ENCODE measurements at regions not wholly inside any gene's neighbourhood (a gene's known extent, or its start where the extent isn't known, plus 50 kb on each side); places are given as distances from the start of the nearest gene placed in this dataset.
"Not testable (repeated sequence)": the region's sequence is repeated elsewhere in the genome, so short reads cannot be mapped to it uniquely, and the experiment has no call there.

DNA sequence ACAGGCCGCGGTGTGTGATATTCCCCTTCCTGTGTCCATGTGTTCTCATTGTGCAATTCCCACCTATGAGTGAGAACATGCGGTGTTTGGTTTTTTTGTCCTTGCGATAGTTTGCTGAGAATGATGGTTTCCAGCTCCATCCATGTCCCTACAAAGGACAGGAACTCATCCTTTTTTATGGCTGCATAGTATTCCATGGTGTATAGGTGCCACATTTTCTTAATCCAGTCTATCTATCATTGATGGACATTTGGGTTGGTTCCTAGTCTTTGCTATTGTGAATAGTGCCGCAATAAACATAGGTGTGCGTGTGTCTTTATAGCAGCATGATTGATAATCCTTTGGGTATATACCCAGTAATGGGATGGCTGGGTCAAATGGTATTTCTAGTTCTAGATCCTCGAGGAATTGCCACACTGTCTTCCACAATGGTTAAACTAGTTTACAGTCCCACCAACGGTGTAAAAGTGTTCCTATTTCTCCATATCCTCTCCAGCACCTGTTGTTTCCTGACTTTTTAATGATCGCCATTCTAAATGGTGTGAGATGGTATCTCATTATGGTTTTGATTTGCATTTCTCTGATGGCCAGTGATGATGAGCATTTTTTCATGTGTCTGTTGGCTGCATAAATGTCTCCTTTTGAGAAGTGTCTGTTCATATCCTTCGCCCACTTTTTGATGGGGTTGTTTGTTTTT is 125.1 kb downstream of the USP22 start:
- DNase-seq, result not testable (repeated sequence)

DNA sequence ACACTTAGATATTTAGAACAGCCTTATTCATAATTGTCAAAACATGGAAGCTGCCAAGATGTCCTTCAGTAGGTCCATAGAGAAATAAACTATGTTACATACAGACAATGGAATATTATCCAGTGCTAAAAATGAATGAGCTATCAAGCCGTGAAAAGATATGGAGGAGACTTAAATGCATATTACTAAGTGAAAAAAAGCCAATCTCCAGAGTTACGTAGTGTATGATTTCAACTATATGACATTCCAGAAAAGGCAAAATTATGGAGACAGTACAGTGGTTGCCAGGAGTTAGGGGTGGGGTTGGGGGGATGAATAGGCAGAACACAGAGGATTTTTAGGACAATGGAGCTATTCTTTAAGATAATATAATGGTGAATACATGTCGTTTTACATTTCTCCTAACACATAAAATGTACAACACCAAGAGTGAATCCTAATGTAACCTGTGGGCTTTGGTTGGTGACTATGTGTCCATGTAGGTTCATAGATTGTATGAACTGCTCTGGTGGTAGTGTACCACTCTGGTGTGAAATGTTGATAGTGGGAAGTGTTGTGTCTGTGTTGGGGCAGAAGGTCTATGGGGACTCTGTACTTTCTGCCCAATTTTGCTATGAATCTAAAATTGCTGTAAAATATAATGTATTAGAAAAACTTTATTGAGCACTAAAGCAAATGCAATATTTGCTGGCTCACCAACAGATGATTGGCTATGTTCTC is 122.6 kb downstream of the USP22 start:
- no peak for DNase-seq

DNA sequence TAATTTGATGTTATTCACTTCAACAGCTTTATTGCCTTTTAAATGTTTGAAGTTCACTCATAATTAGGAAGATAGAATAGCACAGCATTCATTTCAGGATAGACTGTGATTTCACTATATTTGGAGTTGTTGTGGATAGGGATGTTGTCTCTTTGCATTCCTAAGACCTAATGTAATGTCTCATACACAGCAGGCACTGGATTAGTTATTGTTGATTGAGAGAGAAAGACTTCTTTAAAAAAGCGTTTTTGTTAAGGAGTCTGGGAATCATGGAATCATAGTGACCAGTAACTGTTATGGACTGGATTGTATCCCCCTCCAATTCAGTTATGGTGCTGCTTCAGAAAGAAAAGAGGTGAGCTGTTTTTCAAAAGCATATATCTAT is 122.0 kb downstream of the USP22 start:
- no peak for DNase-seq

DNA sequence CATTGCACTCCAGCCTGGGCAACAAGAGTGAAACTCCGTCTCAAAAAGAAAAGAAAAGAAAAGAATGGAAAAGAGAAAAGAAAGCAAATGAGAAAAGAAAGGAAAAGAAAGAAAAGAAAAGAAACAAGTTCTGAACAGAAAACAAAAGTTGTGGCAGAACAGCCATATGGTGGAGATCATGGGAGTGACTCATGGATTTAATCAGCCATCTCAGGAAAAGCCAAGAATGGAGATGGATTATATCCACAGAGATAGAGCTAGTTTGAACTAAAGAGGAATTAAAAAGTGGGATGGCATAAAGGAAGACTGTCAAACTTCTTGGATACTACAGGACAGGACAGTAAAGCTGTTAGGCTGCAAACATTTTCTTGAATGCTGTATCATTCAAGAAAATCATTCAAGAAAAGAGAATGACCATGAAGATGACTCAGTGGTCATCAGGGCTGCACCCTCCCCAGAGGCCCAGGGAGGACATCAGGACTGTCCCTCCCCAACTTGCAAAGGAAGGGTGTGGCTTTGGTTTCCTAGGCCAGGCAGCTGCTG is 120.6 kb downstream of the USP22 start:
- no peak for DNase-seq

DNA sequence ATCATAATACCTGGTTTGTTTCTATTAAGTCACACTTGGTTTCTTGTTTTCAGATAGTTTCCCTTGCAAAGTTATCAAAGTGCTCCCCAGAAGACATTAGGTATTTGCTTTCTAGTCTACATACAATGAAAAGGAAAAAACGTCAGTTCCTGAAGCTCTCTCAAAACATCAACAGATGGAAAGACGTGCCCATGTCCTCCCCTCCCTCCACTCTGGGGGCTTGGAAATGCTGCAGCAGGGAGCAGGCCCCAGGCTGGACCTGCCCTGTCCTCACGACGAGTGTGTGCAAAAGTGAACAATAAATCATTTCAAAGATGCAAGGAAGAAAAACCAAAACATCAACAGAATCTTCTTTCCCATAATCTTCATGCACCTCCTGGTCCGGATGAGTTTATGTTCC is 118.5 kb downstream of the USP22 start:
- no peak for DNase-seq

DNA sequence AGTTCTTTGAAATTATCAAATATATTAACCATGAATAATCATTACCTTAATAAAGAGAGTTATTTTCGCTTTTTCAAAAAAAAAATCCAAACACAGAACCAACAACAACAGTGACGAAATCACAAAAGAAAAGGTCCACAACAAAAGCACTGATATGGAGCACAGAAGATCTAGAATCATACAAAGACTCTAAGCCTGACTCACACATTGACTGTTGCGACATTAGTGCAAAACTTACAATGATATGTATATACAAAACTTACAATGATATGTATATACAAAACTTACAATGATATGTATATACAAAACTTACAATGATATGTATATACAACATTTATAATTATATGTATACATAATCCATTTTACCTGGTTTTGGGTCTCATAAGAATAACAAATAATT is 117.7 kb downstream of the USP22 start:
- DNase-seq, result no peak

DNA sequence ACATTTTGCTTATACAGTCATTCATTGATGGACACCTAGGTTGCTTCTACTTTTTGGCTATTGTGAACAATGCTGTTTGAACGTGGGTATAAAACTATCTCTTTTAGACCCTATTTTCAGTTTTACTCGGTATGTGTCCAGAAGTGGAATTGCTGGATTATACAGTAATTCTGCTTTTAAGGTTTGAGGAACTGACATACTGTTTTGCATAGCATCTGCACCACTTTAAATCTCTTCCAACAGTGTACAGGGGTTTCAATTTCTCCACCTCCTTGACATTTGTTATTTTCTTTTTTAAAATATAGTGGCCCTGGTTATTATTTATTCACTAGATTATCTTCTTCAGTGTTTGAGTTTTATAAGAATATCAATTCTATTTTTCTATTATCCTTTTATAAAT is 116.9 kb downstream of the USP22 start:
- DNase-seq, result no peak

DNA sequence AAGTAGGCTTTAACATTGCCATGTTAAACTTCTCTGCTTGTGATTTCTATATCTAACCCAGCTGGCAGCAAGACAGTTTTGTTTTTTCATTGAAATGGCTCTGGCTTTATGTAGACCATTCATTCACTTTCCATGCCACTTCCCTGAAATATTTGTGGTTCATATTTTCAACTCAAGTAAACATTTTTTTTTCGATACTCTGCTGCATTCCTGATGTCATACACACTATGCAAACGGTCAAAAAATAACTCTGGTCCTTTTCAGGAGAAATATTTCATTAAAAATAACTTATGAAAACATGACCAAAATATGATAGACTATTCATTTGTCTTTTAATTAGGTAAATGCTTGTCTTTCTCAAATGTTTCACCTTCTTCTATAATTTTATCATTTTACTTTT is 116.3 kb downstream of the USP22 start:
- DNase-seq, result no peak

DNA sequence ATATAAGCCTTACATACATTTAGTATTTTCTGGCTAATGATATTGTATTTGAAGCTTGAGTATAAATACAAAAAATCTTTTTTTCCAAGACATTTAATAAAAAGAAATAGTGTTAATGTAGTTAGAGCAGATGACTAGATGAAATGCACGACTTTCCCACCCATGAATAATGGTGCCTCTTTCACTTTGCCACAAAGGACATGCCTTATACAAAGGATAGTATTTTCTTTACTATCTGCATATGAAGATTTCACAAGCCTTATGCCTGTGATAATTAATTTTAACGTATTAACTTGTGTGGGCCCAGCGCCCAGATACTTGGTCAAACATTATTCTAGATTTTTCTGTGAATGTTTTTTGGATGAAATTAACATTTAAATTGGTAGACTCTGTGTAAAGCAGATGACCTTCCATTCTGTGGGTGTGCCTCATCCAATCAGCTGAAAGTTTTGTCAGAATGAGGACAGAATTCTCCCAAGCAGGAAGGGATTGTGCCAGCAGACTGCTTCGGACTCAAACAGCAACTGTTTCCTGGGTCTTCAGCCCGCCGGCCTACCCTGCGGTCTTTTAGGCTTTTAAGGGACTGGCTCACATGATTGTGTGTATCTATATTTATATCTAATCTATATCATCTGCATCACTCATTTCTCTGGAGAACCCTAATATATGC is 115.4 kb downstream of the USP22 start:
- no peak for DNase-seq

DNA sequence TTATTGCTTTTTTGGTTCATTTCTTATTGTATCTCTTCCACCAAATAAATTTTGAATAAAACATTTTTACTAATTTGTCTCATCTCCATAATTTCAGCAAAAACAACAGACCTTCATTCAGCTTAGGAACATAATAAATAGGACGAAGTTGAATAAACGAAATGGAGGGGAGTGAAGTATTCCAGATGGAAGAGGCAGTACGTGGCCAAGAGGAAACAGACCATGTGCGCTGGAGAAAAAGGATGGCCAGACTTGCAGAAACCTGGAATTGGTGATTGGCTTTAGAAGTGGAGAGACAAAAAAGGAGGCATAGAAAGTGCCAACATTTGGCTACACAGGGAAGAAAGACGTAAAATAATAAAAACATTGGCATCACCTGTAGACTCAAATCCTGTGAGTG is 113.5 kb downstream of the USP22 start:
- DNase-seq, result no peak

DNA sequence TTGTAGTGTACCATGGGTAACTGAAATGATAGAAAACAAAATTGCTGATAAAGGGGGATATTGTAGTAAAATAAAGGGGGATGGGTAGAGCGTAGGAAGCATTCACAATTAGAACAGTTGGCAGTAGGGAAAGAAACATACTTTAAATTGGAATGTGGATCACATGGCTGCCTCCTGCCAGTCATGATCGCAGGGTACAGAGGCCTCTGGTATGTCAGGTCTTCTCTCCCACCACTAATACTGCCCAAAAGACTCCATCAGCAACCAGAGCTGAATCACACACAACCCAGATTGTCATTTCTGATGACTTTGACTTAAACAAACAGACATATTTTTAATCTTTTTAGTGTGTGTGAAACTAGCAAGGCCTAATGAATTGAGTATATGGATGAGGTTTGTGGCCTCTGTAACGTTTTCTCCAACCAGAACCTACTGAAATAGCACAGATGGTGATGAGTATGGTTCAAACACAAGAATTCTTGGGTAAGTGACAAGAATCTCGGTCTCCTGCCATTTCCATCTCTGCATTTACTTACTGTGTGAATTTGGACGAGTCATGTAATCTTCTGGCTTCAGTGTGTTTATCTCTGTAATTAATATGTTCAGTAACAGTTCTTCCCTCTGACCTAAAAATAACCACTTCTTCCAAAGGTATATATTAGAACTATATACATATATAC is 112.6 kb downstream of the USP22 start:
- no peak for DNase-seq

DNA sequence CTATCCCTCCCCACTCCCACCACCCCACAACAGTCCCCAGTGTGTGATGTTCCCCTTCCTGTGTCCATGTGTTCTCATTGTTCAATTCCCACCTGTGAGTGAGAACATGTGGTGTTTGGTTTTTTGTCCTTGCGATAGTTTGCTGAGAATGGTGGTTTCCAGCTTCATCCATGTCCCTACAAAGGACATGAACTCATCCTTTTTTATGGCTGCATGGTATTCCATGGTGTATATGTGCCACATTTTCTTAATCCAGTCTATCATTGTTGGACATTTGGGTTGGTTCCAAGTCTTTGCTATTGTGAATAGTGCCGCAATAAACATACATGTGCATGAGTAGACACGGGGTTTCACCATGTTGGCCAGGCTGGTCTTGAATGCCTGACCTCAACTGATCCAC is 109.8 kb downstream of the USP22 start:
- not testable (repeated sequence) for DNase-seq

DNA sequence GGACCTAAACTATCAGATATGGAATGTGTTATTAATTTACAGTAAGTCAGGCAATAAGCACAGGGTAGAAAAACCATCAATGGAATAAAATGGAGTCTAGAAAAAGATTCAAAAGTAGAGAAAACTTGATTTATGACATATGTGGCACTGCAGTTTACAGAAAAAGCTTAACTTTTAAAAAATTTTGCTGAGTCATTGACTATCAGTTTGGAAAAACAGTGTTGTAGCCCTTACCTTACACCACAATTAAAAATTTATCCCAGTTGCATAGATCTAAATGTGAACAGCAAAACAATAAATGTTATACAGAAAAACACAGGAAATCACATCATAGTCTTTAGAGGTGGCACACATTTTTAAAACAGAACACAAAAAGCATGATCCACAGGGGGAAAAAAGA is 108.5 kb downstream of the USP22 start:
- no peak for DNase-seq

DNA sequence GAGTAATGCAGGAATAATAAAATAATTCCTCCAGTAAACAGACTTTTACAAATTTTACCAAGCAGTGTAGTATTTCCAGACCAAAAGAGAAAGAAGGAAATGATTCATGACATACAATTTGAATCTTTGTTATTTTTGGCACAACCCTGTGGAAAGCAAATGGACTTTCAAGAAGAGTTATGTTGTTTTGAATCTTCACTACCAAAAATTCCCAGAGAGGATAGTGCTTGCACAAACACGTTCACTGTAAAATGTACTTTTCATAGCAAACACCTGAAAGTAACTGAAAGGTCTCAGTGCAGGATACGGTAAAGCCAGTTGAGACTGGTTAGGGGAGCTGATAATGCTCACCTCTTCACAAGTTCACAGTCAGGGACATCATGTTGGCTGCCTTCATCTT is 107.1 kb downstream of the USP22 start:
- no peak for DNase-seq

DNA sequence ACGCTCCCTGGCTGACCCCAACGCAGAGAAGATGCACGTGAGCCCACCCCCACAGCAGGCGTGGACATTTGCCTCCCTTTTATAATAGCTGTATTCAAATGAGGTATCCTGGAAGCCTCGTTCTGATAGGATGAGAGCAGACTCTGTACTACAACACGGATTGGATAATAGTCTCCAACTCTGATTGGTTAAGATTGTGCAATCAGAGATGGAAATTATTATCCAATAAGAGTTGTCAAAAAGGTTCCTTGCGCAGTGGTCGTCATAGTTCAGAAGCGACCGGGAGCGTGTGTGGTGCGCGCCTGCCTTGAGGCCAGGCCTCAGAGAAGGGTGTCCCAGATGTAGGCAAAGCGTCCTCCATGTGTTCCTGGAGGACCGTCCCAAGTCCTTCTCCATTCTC is 104.6 kb downstream of the USP22 start:
- DNase-seq, result no peak

DNA sequence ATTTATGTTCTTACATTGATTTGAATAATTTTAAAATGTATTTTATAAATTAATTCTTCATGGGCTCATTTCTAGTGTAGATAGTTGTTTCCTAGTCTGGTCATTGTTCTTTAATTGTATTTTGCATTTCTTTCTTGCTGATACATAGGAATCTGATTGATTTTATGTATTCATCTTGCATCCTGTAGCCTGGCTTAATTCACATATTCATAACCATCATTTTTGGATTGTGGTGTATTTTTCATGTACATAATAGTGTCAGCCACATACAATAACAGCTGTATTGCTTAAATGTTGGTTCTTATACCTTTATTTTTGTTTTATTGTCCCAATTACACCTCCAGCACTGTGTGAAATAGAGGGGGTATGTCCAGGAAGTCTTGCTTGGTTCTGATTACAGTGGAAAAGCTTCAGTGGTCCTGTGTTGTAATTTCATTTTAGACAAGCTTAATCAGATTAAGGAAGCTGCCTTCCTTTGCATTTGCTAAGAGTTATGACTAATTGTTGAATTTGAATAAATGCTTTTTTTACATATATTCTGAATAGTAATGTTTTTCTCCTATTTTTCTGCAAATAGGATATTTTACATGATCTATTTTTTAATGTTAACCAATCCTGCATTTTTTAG is 103.7 kb downstream of the USP22 start:
- no peak for DNase-seq

DNA sequence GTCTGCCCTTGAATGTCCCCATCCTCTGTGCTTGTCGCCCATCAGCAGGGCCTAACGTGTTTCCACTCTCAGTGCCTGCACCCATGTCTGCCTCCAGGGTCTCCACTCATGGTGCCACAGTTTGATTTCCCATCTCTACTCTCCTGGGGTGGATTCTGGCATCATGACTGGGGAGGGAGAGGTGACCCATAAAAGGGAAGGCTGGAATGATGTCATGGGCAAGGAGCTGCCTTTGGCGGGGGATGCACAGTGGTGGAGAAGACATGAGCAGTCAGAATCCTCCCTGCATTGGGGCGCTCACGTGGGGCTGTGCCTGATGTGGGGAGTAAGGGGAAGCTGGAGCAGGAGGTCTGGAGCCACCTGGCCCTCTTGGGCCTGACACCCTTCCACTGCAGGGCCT is 100.9 kb downstream of the USP22 start:
- DNase-seq, result no peak

DNA sequence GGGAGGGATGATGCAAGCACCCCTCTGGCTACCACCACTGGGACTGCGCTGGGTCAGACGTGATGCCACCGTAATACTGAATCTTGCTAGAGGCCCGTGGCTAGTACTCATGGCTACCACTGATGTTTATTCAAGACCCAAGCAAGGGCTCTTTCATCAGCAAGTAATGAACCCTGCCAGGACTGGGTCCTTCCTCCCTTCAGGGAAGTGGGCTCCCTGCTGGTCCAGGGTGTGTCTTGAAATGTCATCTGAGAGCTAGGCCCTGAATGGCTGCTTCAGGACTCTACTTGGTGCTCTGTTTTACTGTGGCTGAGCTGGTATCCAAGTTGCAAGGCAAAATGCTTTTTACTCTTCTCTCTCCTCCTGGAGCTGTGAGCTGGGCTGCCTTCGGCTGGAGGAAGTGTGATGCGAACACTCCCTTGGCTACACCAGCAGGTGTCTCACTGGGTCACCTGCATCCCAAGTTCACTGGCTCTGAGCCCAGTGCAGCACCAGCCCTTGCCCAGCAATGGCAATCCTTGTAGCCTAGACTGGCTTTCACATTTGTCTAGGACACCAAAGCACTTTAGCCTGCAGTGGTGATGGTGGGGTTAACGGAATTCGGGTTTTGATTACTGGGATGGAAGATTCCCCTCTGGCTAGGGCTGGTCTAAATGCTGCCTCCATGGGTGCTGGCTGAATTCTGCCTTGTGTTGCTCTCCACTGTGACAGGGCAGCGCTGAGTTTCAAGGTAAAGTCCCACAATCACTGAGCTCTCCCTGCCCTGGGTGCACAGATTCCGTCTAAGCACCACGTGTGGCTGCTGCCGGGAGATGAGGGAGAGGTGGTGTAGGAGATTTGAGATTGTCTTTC is 98.6 kb downstream of the USP22 start:
- DNase-seq, result peak; percentile 30

DNA sequence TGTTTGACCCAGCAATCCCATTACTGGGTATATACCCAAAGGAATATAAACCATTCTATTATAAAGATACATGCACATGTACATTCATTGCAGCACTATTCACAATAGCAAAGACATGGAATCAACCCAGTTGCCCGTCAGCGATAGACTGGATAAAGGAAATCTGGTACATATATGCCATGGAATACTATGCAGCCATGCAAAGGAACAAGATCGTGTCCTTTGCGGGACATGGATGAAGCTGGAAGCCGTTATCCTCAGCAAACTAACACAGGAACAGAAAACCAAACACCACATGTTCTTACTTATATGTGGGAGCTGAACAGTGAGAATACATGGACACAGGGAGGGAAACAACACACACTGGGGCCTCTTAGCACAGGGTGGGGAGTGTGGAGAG is 95.1 kb downstream of the USP22 start:
- DNase-seq, result not testable (repeated sequence)

DNA sequence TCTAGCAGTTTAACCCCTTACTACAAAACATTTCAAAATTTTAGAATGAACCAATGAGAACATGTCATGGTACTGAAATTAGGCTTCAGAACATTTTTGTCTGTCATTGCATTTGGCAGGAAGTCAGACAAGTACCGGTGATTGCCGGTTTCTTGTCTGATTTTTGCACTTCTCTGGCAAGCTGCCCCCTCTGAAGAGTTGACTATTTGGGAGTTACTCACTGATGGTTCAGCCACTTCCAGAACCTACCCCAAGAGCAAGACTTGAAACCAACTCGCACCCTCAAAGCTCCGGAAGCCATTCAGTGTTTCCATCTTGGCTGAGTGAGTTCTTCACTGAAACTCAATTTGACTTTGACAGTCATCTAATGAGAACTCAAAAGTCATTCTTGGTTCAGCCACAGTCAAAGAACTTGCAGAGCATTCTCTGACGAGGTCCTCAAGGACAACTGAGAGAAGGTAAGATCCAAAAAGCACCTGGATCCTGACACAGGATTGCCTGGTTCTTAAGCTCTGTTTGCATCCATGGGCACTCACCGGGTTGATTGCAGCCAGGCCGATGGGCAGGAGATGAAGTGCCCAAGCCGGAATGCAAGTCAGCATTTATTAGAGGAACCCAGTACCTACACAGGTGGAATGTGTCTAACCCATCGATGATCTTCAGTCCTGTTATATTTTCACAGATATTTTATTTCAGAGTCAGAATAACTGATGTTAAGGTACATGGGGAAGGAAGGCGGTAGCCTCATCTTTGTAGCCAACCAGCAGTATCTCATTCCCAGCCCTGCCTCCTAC is 93.6 kb downstream of the USP22 start:
- DNase-seq, result peak; percentile 43

All from activated CD4-positive, alpha-beta T cell treated with anti-CD3 and anti-CD28 coated beads, Interleukin-2, Interleukin-6, amounts not matched to agents 100 ng/mL and 50 ng/mL, durations not matched to agents 16 hours and 8 hours (primary cell).